SK-N-SH (cell line): ENCODE measurements at regions not wholly inside any gene's neighbourhood (a gene's known extent, or its start where the extent isn't known, plus 50 kb on each side); places are given as distances from the start of the nearest gene placed in this dataset.

Experiments used
- CTCF ChIP-seq: fragments of 200-600 bp; sonication (generic); IDR thresholded peaks from 2 replicates; pipeline ENCODE4 v1.6.1; 2017; ENCODE audit warnings: antibody characterized with exemption, mild to moderate bottlenecking, moderate library complexity
- ELF1 ChIP-seq: IDR thresholded peaks from 2 replicates; pipeline ENCODE4 v1.4.0; 2012
- EZH2phosphoT487 ChIP-seq: fragments of 200-600 bp; sonication (generic); IDR thresholded peaks from 2 replicates; pipeline ENCODE4 v1.6.1; 2017; ENCODE audit warnings: low read depth, mixed run types, mild to moderate bottlenecking, antibody characterized with exemption, moderate library complexity, borderline replicate concordance
- JUND ChIP-seq: IDR thresholded peaks from 2 replicates; pipeline ENCODE4 v1.4.0; 2012
- NRF1 ChIP-seq: IDR thresholded peaks from 2 replicates; pipeline ENCODE4 v1.6.1; 2012; ENCODE audit warnings: low read depth, mild to moderate bottlenecking, low read length
- TAF1 ChIP-seq: IDR thresholded peaks from 2 replicates; pipeline ENCODE4 v1.6.1; 2012; ENCODE audit warnings: low read depth, mild to moderate bottlenecking, low read length, moderate library complexity, borderline replicate concordance
- TCF12 ChIP-seq: IDR thresholded peaks from 2 replicates; pipeline ENCODE4 v1.4.0; 2012
- USF1 ChIP-seq: IDR thresholded peaks from 2 replicates; pipeline ENCODE4 v1.4.0; 2012; ENCODE audit warnings: low read depth, borderline replicate concordance
- TF ChIP-seq, protein P1 (sequence below): IDR thresholded peaks from 2 replicates; pipeline ENCODE4 v1.4.0; 2012; ENCODE audit warnings: low read depth, borderline replicate concordance
- TF ChIP-seq, protein P2 (sequence below): IDR thresholded peaks from 2 replicates; pipeline ENCODE4 v1.6.1; 2012; ENCODE audit warnings: mild to moderate bottlenecking, low read depth, low read length, moderate library complexity

DNA sequence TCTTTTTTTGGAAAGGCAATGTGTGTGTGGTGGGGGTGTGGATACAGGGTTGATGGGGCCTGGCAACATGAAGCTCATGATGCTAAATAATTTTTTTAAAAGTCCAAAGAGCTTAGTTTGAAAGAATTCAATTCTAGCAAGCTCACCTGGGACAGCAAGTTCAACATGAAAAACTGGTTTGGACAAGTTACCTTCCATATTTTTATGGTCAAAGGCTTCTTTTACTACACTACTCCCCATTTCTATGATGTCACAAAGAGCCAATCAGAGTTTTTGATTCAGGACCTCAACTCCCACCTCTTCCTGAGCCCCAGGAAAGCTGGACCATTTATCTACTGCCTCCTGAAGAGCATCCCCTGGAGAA is 66.1 kb upstream of the CTNNBL1 start:
- TF ChIP-seq USF1: no peak
- no peak for TF ChIP-seq CTCF
- no peak for TF ChIP-seq TCF12
- no peak for TF ChIP-seq NRF1
- TF ChIP-seq, protein P1, sequence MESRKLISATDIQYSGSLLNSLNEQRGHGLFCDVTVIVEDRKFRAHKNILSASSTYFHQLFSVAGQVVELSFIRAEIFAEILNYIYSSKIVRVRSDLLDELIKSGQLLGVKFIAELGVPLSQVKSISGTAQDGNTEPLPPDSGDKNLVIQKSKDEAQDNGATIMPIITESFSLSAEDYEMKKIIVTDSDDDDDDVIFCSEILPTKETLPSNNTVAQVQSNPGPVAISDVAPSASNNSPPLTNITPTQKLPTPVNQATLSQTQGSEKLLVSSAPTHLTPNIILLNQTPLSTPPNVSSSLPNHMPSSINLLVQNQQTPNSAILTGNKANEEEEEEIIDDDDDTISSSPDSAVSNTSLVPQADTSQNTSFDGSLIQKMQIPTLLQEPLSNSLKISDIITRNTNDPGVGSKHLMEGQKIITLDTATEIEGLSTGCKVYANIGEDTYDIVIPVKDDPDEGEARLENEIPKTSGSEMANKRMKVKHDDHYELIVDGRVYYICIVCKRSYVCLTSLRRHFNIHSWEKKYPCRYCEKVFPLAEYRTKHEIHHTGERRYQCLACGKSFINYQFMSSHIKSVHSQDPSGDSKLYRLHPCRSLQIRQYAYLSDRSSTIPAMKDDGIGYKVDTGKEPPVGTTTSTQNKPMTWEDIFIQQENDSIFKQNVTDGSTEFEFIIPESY: no peak
- no peak for TF ChIP-seq JUND
- no peak for TF ChIP-seq EZH2phosphoT487
- TF ChIP-seq ELF1: no peak
- TF ChIP-seq, protein P2, sequence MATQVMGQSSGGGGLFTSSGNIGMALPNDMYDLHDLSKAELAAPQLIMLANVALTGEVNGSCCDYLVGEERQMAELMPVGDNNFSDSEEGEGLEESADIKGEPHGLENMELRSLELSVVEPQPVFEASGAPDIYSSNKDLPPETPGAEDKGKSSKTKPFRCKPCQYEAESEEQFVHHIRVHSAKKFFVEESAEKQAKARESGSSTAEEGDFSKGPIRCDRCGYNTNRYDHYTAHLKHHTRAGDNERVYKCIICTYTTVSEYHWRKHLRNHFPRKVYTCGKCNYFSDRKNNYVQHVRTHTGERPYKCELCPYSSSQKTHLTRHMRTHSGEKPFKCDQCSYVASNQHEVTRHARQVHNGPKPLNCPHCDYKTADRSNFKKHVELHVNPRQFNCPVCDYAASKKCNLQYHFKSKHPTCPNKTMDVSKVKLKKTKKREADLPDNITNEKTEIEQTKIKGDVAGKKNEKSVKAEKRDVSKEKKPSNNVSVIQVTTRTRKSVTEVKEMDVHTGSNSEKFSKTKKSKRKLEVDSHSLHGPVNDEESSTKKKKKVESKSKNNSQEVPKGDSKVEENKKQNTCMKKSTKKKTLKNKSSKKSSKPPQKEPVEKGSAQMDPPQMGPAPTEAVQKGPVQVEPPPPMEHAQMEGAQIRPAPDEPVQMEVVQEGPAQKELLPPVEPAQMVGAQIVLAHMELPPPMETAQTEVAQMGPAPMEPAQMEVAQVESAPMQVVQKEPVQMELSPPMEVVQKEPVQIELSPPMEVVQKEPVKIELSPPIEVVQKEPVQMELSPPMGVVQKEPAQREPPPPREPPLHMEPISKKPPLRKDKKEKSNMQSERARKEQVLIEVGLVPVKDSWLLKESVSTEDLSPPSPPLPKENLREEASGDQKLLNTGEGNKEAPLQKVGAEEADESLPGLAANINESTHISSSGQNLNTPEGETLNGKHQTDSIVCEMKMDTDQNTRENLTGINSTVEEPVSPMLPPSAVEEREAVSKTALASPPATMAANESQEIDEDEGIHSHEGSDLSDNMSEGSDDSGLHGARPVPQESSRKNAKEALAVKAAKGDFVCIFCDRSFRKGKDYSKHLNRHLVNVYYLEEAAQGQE: no peak
- TF ChIP-seq TAF1: no peak
